Trophoblast cell (in vitro differentiated cells and primary cell): ENCODE measurements at regions not wholly inside any gene's neighbourhood (a gene's known extent, or its start where the extent isn't known, plus 50 kb on each side); places are given as distances from the start of the nearest gene placed in this dataset.
"Not testable (repeated sequence)": the region's sequence is repeated elsewhere in the genome, so short reads cannot be mapped to it uniquely, and the experiment has no call there.

ENCODE experiments used
- DNase-seq, 2 donors: peaks; one replicate each; pipeline ENCODE4 v3.0.0-alpha.2; 2016
- H2AFZ ChIP-seq: 2 replicates; pipeline ENCODE4 v1.6.1; 2013; ENCODE audit warnings: low read length, moderate library complexity, mild to moderate bottlenecking; ENCODE audit not compliant: insufficient read depth, poor library complexity
- H2AK5ac ChIP-seq: 2 replicates; pipeline ENCODE4 v1.6.1; 2013; ENCODE audit warnings: mild to moderate bottlenecking, low read length
- H2BK120ac ChIP-seq: 2 replicates; pipeline ENCODE4 v1.6.1; 2013; ENCODE audit warnings: low read length, mild to moderate bottlenecking, moderate library complexity; ENCODE audit not compliant: insufficient read depth, poor library complexity
- H2BK12ac ChIP-seq: 2 replicates; pipeline ENCODE4 v1.6.1; 2013; ENCODE audit warnings: mild to moderate bottlenecking, low read length, moderate library complexity
- H2BK5ac ChIP-seq: 2 replicates; pipeline ENCODE4 v1.6.1; 2013; ENCODE audit warnings: low read length, low read depth, moderate library complexity, mild to moderate bottlenecking; ENCODE audit not compliant: poor library complexity
- H3K14ac ChIP-seq: 2 replicates; pipeline ENCODE4 v1.6.1; 2013; ENCODE audit warnings: mild to moderate bottlenecking, low read length
- H3K18ac ChIP-seq: 2 replicates; pipeline ENCODE4 v1.6.1; 2013; ENCODE audit warnings: mild to moderate bottlenecking, low read length
- H3K23ac ChIP-seq: 2 replicates; pipeline ENCODE4 v1.6.1; 2013; ENCODE audit warnings: low read length
- H3K27ac ChIP-seq: 2 replicates; pipeline ENCODE4 v1.5.1; 2013; ENCODE audit warnings: low read depth, mild to moderate bottlenecking, inconsistent platforms, low read length, moderate library complexity
- H3K27me3 ChIP-seq: 2 replicates; pipeline ENCODE4 v1.6.1; 2013; ENCODE audit warnings: inconsistent platforms, mild to moderate bottlenecking, low read length, moderate library complexity; ENCODE audit not compliant: insufficient read depth
- H3K36me3 ChIP-seq, 2 experiments: 1 replicate in 1 of 2; 2 replicates in 1 of 2; pipeline ENCODE4 v1.6.1; 2013; ENCODE audit warnings: low read length in 2 of 2, mild to moderate bottlenecking in 2 of 2, moderate library complexity in 1 of 2; ENCODE audit not compliant: insufficient read depth in 2 of 2, control insufficient read depth in 1 of 2
- H3K4ac ChIP-seq: 2 replicates; pipeline ENCODE4 v1.6.1; 2013; ENCODE audit warnings: low read depth, mild to moderate bottlenecking, low read length, moderate library complexity
- H3K4me1 ChIP-seq, 2 experiments: 1 replicate in 1 of 2; 2 replicates in 1 of 2; pipeline ENCODE4 v1.6.1; 2013; ENCODE audit warnings: low read length in 2 of 2, mild to moderate bottlenecking in 2 of 2, moderate library complexity in 1 of 2; ENCODE audit not compliant: insufficient read depth in 2 of 2, control insufficient read depth in 1 of 2
- H3K4me2 ChIP-seq: 2 replicates; pipeline ENCODE4 v1.6.1; 2013; ENCODE audit warnings: inconsistent platforms, mild to moderate bottlenecking, low read length, moderate library complexity
- H3K4me3 ChIP-seq: 2 replicates; pipeline ENCODE4 v1.5.1; 2013; ENCODE audit warnings: mild to moderate bottlenecking, low read depth, low read length, inconsistent platforms
- H3K79me1 ChIP-seq: one replicate; pipeline ENCODE4 v1.6.1; 2013; ENCODE audit warnings: low read length
- H3K79me2 ChIP-seq: 2 replicates; pipeline ENCODE4 v1.6.1; 2013; ENCODE audit warnings: low read length, mild to moderate bottlenecking; ENCODE audit not compliant: control insufficient read depth, insufficient read depth, poor library complexity
- H3K9ac ChIP-seq: 2 replicates; pipeline ENCODE4 v1.6.1; 2013; ENCODE audit warnings: mild to moderate bottlenecking, low read length
- H3K9me3 ChIP-seq: 2 replicates; pipeline ENCODE4 v1.6.1; 2013; ENCODE audit warnings: low read depth, mild to moderate bottlenecking, control low read depth, inconsistent platforms, low read length; ENCODE audit not compliant: insufficient read depth
- H4K12ac ChIP-seq: 2 replicates; pipeline ENCODE4 v1.6.1; 2013; ENCODE audit warnings: low read depth, mild to moderate bottlenecking, low read length, moderate library complexity
- H4K8ac ChIP-seq: 2 replicates; pipeline ENCODE4 v1.6.1; 2013; ENCODE audit warnings: low read depth, mild to moderate bottlenecking, low read length, moderate library complexity
- H4K91ac ChIP-seq: one replicate; pipeline ENCODE4 v1.6.1; 2013; ENCODE audit warnings: low read depth, mild to moderate bottlenecking, low read length, moderate library complexity
- WGBS: extraction: QIAGEN DNeasy Blood & Tissue Kit; methylation state at CpG from one replicate; pipeline ENCODE4 v1.1.7; 2013; ENCODE audit warnings: missing lambda C conversion rate; ENCODE audit not compliant: insufficient read length, insufficient coverage; ENCODE audit errors: extremely low coverage; 5-methylcytosine and 5-hydroxymethylcytosine counted together

- H2BK12ac ChIP-seq = no peak overlapping the region
- WGBS = no CpG with 5 or more reads among the region's 1 CpG
- no peaks in the 10 kb centered on the region for H3K27me3 ChIP-seq
- H3K9me3 ChIP-seq = no peaks in the 10 kb centered on the region
- H3K9ac ChIP-seq = no peak overlapping the region
- no peak overlapping the region for H3K14ac ChIP-seq
- no peak overlapping the region for H2AFZ ChIP-seq
- no peak for DNase-seq
- H2AK5ac ChIP-seq = no peak overlapping the region
- no peak overlapping the region for H3K4me3 ChIP-seq
- H2BK120ac ChIP-seq = no peak overlapping the region
- no peak overlapping the region for H3K18ac ChIP-seq
- no peak overlapping the region for H4K12ac ChIP-seq
- no peak overlapping the region for H4K8ac ChIP-seq
- H3K27ac ChIP-seq = no peak overlapping the region
- H3K4me1 ChIP-seq = no peaks in the 10 kb centered on the region
- no peak overlapping the region for H3K23ac ChIP-seq
- H3K36me3 ChIP-seq = no peaks in the 10 kb centered on the region
- H3K4ac ChIP-seq = no peak overlapping the region
- no peak overlapping the region for H3K4me2 ChIP-seq
- H4K91ac ChIP-seq = no peak overlapping the region
- H3K79me2 ChIP-seq = no peaks in the 10 kb centered on the region
- no peaks in the 10 kb centered on the region for H3K79me1 ChIP-seq
- H2BK5ac ChIP-seq = no peak overlapping the region
These were observed 61.2 kb upstream of the ZCCHC2 start for GRCh38 chr18:62461591-62461990.

GRCh38 chr18:62464266-62464665 lies 58.6 kb upstream of the ZCCHC2 start:
- Histone ChIP-seq H4K8ac (no peak overlapping the region), H3K18ac (no peak overlapping the region), H3K27ac (no peak overlapping the region), H3K79me2 (no peaks in the 10 kb centered on the region), H3K4ac (no peak overlapping the region), H3K79me1 (no peaks in the 10 kb centered on the region), H3K27me3 (no peaks in the 10 kb centered on the region), H3K14ac (no peak overlapping the region), H4K12ac (no peak overlapping the region), H3K23ac (no peak overlapping the region), H3K9ac (no peak overlapping the region), H3K4me1 (no peaks in the 10 kb centered on the region), H3K9me3 (no peaks in the 10 kb centered on the region), H4K91ac (no peak overlapping the region), H3K36me3 (peaks cover 0 to 2% of the 10 kb centered on the region in 2 experiments), H3K4me2 (no peak overlapping the region), H2BK120ac (no peak overlapping the region), H2AK5ac (no peak overlapping the region), H2BK12ac (no peak overlapping the region), H2BK5ac (no peak overlapping the region), H3K4me3 (no peak overlapping the region), H2AFZ (no peak overlapping the region)
- WGBS = no CpG with 5 or more reads among the region's 1 CpG
- DNase-seq = no peak

DNA sequence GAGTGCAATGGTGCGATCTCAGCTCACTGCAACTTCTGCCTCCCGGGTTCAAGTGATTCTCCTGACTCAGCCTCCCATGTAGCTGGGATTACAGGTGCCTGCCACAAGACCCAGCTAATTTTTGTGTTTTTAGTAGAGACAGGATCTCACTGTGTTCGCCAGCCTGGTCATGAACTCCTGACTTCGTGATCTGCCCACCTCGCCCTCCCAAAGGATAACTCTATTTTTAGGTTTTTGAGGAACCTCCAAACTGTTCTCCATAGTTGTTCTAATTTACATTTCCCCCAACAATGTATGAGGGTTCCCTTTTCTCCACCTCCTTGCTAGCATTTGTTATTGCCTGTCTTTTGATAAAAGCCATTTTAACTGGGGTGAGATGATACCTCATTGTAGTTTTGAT lies 53.7 kb upstream of the ZCCHC2 start:
- not testable (repeated sequence) for H3K4ac ChIP-seq, H3K4me1 ChIP-seq, H2BK120ac ChIP-seq, H3K4me2 ChIP-seq, H3K79me2 ChIP-seq, H2AK5ac ChIP-seq, DNase-seq, H3K79me1 ChIP-seq, H2BK12ac ChIP-seq, H3K4me3 ChIP-seq, H3K27me3 ChIP-seq, H4K91ac ChIP-seq, H4K8ac ChIP-seq, H3K27ac ChIP-seq, H3K36me3 ChIP-seq, H3K18ac ChIP-seq, H3K9ac ChIP-seq, H2AFZ ChIP-seq, H3K14ac ChIP-seq, H3K23ac ChIP-seq, H4K12ac ChIP-seq, H3K9me3 ChIP-seq, H2BK5ac ChIP-seq
- no CpG with 5 or more reads among the region's 5 CpGs for WGBS
